GM18505 (cell line): ENCODE measurements at regions not wholly inside any gene's neighbourhood (a gene's known extent, or its start where the extent isn't known, plus 50 kb on each side); places are given as distances from the start of the nearest gene placed in this dataset.

Experiments used
- ATAC-seq: cut with Tn5 transposase; IDR thresholded peaks from one replicate; pipeline ENCODE4 v1.9.1; 2021; ENCODE audit not compliant: unreplicated experiment
- POLR2A ChIP-seq: IDR thresholded peaks from 4 replicates; pipeline ENCODE4 v1.6.1; 2011; ENCODE audit warnings: borderline replicate concordance; ENCODE audit not compliant: insufficient read depth, insufficient read length; ENCODE audit errors: extremely low read depth

GRCh38 chr5:89042746-89043145 lies 159.8 kb upstream of the MEF2C start:
- ATAC-seq, result no peak
- no peak for TF ChIP-seq POLR2A

GRCh38 chr5:89041976-89042375 lies 159.0 kb upstream of the MEF2C start:
- TF ChIP-seq POLR2A, result no peak
- no peak for ATAC-seq

GRCh38 chr5:89041249-89041779 lies 158.3 kb upstream of the MEF2C start:
- no peak for TF ChIP-seq POLR2A
- no peak for ATAC-seq

GRCh38 chr5:89036704-89037489 lies 153.9 kb upstream of the MEF2C start:
- ATAC-seq, result no peak
- TF ChIP-seq POLR2A, result no peak

GRCh38 chr5:89036166-89036565 lies 153.2 kb upstream of the MEF2C start:
- no peak for TF ChIP-seq POLR2A
- ATAC-seq, result no peak

- TF ChIP-seq POLR2A, result no peak
- no peak for ATAC-seq
Observed at GRCh38 chr5:89034588-89034987, 151.6 kb upstream of the MEF2C start.

GRCh38 chr5:89030798-89031197 lies 147.8 kb upstream of the MEF2C start:
- TF ChIP-seq POLR2A, result no peak
- no peak for ATAC-seq

- TF ChIP-seq POLR2A, result no peak
- no peak for ATAC-seq
Observed at GRCh38 chr5:89028595-89029285, 145.8 kb upstream of the MEF2C start.

- ATAC-seq, result no peak
- TF ChIP-seq POLR2A, result no peak
Observed at GRCh38 chr5:89024045-89024444, 141.1 kb upstream of the MEF2C start.

- no peak for TF ChIP-seq POLR2A
- no peak for ATAC-seq
Observed at GRCh38 chr5:89020926-89021610, 138.1 kb upstream of the MEF2C start.

GRCh38 chr5:89016741-89017303 lies 133.8 kb upstream of the MEF2C start:
- no peak for ATAC-seq
- no peak for TF ChIP-seq POLR2A

- no peak for ATAC-seq
- TF ChIP-seq POLR2A, result no peak
Observed at GRCh38 chr5:89015409-89015808, 132.4 kb upstream of the MEF2C start.
